Gastroesophageal sphincter (tissue), 4 donors: ENCODE measurements at regions not wholly inside any gene's neighbourhood (a gene's known extent, or its start where the extent isn't known, plus 50 kb on each side); places are given as distances from the start of the nearest gene placed in this dataset.

Source experiments
- ATAC-seq: fragments of 150-250 bp; one replicate; pipeline ENCODE4 v1.9.1; 2016; ENCODE audit warnings: mild to moderate bottlenecking, moderate library complexity
- H3K27ac ChIP-seq, 4 donors: fragments of 200-600 bp; sonication (generic) in 3 of 4; 1 replicate in 3 of 4; 2 replicates in 1 of 4; pipeline ENCODE4 v1.5.1; 2016 to 2019
- H3K27me3 ChIP-seq: fragments of 200-600 bp; sonication (generic); one replicate; pipeline ENCODE4 v1.5.1; 2019
- H3K36me3 ChIP-seq, 2 donors: fragments of 200-600 bp; sonication (generic); one replicate each; pipeline ENCODE4 v1.5.1; 2019; ENCODE audit warnings: control low read depth in 1 of 2
- H3K4me1 ChIP-seq, 3 donors: fragments of 200-600 bp; sonication (generic); 1 replicate in 2 of 3; 2 replicates in 1 of 3; pipeline ENCODE4 v1.5.1; 2016 to 2019; ENCODE audit warnings: control low read depth in 2 of 3
- H3K4me3 ChIP-seq, 2 donors: fragments of 200-600 bp; sonication (generic); one replicate each; pipeline ENCODE4 v1.5.1; 2019; ENCODE audit warnings: mild to moderate bottlenecking in 1 of 2, moderate library complexity in 1 of 2
- H3K9me3 ChIP-seq, 3 donors: fragments of 200-600 bp; sonication (generic); one replicate each; pipeline ENCODE4 v1.5.1; 2017 to 2019; ENCODE audit warnings: control low read depth in 2 of 3
- CTCF ChIP-seq, 4 experiments: fragments of 200-600 bp in 2 of 4; fragments of 450-650 bp in 2 of 4; sonication (generic) in 1 of 4; IDR thresholded peaks; one replicate each; pipeline ENCODE4 v1.5.1; 2017 to 2019; ENCODE audit warnings: antibody characterized with exemption in 4 of 4, mild to moderate bottlenecking in 2 of 4, moderate library complexity in 2 of 4
- EP300 ChIP-seq: sonication (generic); formaldehyde crosslinking; IDR thresholded peaks from one replicate; pipeline ENCODE4 v1.6.1; 2017; ENCODE audit warnings: antibody characterized with exemption, mild to moderate bottlenecking
- POLR2A ChIP-seq, 2 donors: fragments of 450-650 bp; IDR thresholded peaks; one replicate each; pipeline ENCODE4 v1.6.1; 2017; ENCODE audit warnings: antibody characterized with exemption in 2 of 2, mild to moderate bottlenecking in 2 of 2, moderate library complexity in 1 of 2
- POLR2AphosphoS5 ChIP-seq: sonication (generic); formaldehyde crosslinking; IDR thresholded peaks from one replicate; pipeline ENCODE4 v1.6.1; 2017; ENCODE audit warnings: antibody characterized with exemption
- WGBS, 2 donors: methylation state at CpG; one replicate each; pipeline ENCODE4 v1.1.5; 2018; ENCODE audit warnings: low coverage in 1 of 2; 5-methylcytosine and 5-hydroxymethylcytosine counted together

GRCh38 chr16:6643080-6643686 is 689.5 kb upstream of the RBFOX1 start:
- 21 to 26% methylated on average over 5 of the region's 5 CpGs for WGBS, 2 donors
- no peak for TF ChIP-seq POLR2AphosphoS5
- TF ChIP-seq CTCF (IDR thresholded peaks at IDR 0.05) = peak; percentile 44 to 81 (median 80)
- no peak overlapping the region for H3K4me3 ChIP-seq
- no peak overlapping the region for H3K27ac ChIP-seq
- H3K27me3 ChIP-seq = peaks cover 59% of the 10 kb centered on the region
- H3K4me1 ChIP-seq = no peaks in the 10 kb centered on the region
- ATAC-seq = no peak
- H3K9me3 ChIP-seq = no peaks in the 10 kb centered on the region
- no peaks in the 10 kb centered on the region for H3K36me3 ChIP-seq

- no peak overlapping the region for H3K4me3 ChIP-seq
- 8 to 17% methylated on average over 4 to 9 of the region's 9 CpGs for WGBS, 2 donors
- H3K36me3 ChIP-seq = no peaks in the 10 kb centered on the region
- TF ChIP-seq EP300 = no peak
- TF ChIP-seq POLR2A (IDR thresholded peaks at IDR 0.05) = no peak
- TF ChIP-seq CTCF (IDR thresholded peaks at IDR 0.05) = no peak
- TF ChIP-seq POLR2AphosphoS5 = no peak
- H3K9me3 ChIP-seq = no peaks in the 10 kb centered on the region
- no peaks in the 10 kb centered on the region for H3K4me1 ChIP-seq
- H3K27me3 ChIP-seq = peaks cover 50% of the 10 kb centered on the region
- no peak for ATAC-seq
- no peak overlapping the region for H3K27ac ChIP-seq
Observed at GRCh38 chr16:6642271-6642670, 690.4 kb upstream of the RBFOX1 start.

- no peaks in the 10 kb centered on the region for H3K9me3 ChIP-seq
- H3K36me3 ChIP-seq = no peaks in the 10 kb centered on the region
- 50 to 55% methylated on average over 7 of the region's 10 CpGs for WGBS, 2 donors
- H3K27me3 ChIP-seq = peaks cover 44% of the 10 kb centered on the region
- H3K4me1 ChIP-seq = no peaks in the 10 kb centered on the region
- TF ChIP-seq POLR2AphosphoS5 (no peak), POLR2A (IDR thresholded peaks at IDR 0.05) (no peak), EP300 (no peak)
- ATAC-seq = no peak
- H3K4me3 ChIP-seq = no peak overlapping the region
- H3K27ac ChIP-seq = no peak overlapping the region
Observed at GRCh38 chr16:6641091-6641490, 691.6 kb upstream of the RBFOX1 start.

GRCh38 chr16:6636457-6636856 is 696.2 kb upstream of the RBFOX1 start:
- Histone ChIP-seq H3K27me3 (peaks cover 20% of the 10 kb centered on the region), H3K9me3 (no peaks in the 10 kb centered on the region), H3K4me1 (no peaks in the 10 kb centered on the region), H3K36me3 (no peaks in the 10 kb centered on the region), H3K27ac (no peak overlapping the region), H3K4me3 (no peak overlapping the region)
- no peak for ATAC-seq
- TF ChIP-seq EP300 = no peak
- no peak for TF ChIP-seq POLR2A (IDR thresholded peaks at IDR 0.05)
- TF ChIP-seq POLR2AphosphoS5 = no peak
- no peak for TF ChIP-seq CTCF (IDR thresholded peaks at IDR 0.05)
- WGBS, 2 donors = 76 to 85% methylated on average over 3 to 4 of the region's 4 CpGs

GRCh38 chr16:6634151-6634550 is 698.5 kb upstream of the RBFOX1 start:
- TF ChIP-seq POLR2AphosphoS5 = no peak
- no peak for TF ChIP-seq EP300
- TF ChIP-seq POLR2A (IDR thresholded peaks at IDR 0.05) = no peak
- no peak for TF ChIP-seq CTCF (IDR thresholded peaks at IDR 0.05)
- Histone ChIP-seq H3K36me3 (no peaks in the 10 kb centered on the region), H3K27ac (no peak overlapping the region), H3K9me3 (no peaks in the 10 kb centered on the region), H3K4me3 (no peak overlapping the region), H3K27me3 (no peaks in the 10 kb centered on the region), H3K4me1 (no peaks in the 10 kb centered on the region)
- no peak for ATAC-seq
- 53 to 74% methylated on average over 3 of the region's 3 CpGs for whole genome bisulfite sequencing, 2 donors
